NCI-H187 (cell line): ENCODE measurements at regions not wholly inside any gene's neighbourhood (a gene's known extent, or its start where the extent isn't known, plus 50 kb on each side); places are given as distances from the start of the nearest gene placed in this dataset.
"Not testable (repeated sequence)": the region's sequence is repeated elsewhere in the genome, so short reads cannot be mapped to it uniquely, and the experiment has no call there.

Source experiments
- DNase-seq, 2 experiments: peaks; one replicate each; lab custom pipeline; 2025; lab: John Stamatoyannopoulos, UW

DNA sequence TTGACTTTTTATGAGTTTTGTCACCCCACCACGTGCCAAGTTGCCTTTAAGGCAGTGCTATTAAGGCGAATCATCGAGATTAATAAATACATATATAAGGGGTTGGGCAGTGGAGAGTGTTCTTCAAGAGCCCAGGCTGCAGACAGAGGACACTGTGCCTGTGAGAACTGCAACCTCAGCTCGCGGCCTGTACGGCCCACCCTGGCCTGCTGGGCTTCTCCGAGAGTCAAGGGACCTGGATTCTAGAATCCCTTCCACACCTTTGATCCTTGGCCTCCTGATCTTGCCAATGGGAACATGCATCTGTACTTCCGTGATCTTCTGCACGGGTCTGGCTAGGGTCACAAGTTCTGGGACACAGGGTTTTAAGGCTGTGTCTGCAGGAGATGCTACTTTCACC, 54.5 kb downstream of the IRX5 start:
- no peak for DNase-seq

- DNase-seq, result no peak
Measured at GRCh38 chr16:54985668-54986067, 55.0 kb downstream of the IRX5 start.

DNA sequence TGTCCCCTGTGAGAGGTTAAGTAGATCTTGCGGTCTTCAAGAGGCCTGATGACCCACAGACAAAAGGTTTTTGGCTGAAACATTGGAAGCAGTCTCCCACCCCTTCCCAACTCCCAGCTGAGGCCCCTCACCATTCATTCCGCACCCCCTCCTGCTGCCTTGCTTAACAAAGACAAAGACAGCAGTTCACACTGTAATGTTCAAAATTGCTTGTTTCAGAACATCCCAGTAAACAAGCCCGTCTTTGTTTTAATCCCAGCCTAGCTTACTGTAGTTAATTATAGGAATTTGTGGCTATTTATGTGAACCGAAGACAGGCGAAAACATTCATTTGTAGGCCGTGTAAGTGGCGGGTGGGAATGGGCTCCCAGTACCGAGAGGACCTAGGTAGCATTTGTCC, 55.7 kb downstream of the IRX5 start:
- DNase-seq, result no peak

- DNase-seq, result no peak
Measured at GRCh38 chr16:54987081-54987480, 56.4 kb downstream of the IRX5 start.

GRCh38 chr16:54991525-54991924, 60.9 kb downstream of the IRX5 start:
- DNase-seq, result no peak

DNA sequence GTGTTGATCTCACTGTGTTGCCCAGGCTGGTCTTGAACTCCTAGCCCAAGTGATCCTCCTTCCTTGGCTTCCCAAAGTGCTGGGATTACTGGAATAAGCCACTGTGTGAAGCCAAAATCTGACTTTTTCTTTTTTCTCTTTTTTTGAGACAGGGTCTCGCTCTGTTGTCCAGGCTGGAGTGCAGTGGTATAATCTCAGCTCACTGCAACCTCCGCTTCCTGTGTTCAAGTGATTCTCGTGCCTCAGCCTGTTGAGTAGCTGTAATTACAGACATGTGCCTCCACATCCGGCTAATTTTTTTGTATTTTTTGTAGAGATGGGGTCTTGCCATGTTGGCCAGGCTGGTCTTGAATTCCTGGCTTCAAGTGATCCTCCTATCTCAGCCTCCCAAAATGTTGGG, 61.3 kb downstream of the IRX5 start:
- not testable (repeated sequence) for DNase-seq

- no peak for DNase-seq
Measured at GRCh38 chr16:54993106-54993895, 62.6 kb downstream of the IRX5 start.

DNA sequence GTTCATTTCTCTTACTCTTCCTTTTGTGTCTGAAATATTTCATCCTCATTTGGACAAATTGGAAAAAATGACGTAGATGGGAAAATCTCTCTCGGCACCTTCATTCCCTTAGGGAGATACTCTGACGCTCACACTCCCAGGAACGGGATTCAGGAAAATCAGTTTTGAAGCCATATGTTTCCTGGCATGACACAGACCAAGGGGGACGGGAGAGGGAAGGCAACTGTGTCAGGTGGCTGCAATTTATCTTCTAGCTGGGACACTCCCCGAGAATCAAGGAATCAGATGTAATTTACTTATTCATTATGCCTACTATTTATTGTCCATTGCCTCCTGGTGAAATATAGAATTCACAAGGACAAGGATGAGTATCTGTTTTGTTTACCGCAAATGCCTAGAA, 65.5 kb downstream of the IRX5 start:
- DNase-seq, result no peak

GRCh38 chr16:54998834-54999233, 68.2 kb downstream of the IRX5 start:
- no peak for DNase-seq

DNA sequence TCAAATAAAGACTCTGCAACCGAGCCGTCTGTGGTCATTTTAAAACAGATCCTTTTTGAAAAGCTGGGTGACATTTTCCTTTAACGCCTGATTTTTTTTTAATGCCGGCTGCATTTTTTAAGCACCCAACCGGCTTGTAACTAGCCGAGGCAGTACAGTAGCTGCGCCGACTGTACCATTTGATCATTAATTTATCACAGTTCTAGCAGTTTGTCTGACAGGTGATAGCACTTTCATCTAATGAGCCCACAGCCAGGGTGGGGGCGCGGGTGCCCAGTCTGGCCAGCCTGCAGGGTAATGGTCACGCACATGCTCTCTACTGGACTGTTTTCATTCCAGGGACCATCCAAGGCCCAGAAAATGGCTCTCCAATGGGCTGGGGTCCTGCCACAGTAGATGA, 68.8 kb downstream of the IRX5 start:
- no peak for DNase-seq

DNA sequence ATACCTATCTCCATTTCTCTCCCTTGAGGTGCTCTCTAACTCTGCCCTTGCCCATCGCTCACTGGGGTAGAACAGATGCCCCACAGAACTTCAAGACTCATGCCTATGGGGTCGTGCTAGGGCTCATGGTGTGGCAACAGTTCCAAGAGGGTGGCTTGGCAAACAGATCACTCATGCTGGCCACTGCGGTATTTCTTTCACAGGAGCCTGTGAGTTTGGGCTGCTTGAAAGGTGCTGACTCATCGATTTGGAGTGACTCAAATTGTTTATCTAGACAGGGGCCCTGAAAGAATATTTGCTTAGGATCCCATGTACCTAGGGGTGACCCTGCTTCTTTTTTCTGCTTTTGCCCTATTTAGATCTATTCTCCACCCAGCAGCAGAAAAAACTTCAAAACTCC, 69.9 kb downstream of the IRX5 start:
- no peak for DNase-seq

GRCh38 chr16:55001931-55002330, 71.3 kb downstream of the IRX5 start:
- DNase-seq, result no peak

GRCh38 chr16:55002419-55002818, 71.8 kb downstream of the IRX5 start:
- no peak for DNase-seq

DNA sequence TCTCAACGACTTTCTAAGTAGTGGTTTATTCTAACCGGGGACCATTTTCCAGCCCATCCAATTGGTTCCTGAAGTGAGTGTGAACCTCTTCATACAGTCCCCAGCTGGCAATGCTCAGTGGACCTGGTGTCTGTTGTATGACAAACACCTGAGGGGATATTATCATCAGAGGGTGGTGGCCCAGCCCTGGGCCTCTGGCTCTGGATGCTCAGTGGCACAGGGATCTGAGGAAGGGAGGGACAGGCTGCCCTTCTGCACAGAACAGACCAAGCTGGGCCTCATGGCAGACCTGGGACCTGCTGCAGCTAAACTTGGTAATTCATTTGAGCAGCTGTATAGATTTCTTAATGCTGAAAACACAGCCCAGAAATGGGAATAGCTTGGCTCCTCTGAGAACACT, 72.6 kb downstream of the IRX5 start:
- DNase-seq, result no peak

DNA sequence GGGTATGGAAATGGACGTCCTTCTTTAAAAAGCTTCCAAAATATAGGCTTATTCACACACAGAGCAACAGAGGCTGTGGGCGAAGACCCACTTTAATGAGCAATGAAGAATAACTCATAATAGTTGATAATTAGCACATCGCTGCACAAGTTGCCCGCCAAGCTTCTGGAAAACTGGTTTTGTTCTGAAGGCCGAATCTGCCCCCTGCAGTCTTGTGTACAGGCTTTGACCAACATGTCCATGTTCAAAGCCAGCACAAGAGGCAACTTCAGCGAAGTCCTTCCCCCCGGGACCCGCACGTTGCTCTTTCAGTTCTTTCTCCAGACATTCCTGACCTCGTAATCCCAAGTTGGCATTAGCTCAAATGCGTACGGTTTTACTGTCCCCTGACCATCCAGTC, 73.3 kb downstream of the IRX5 start:
- no peak for DNase-seq

- no peak for DNase-seq
Measured at GRCh38 chr16:55007504-55007903, 76.8 kb downstream of the IRX5 start.

DNA sequence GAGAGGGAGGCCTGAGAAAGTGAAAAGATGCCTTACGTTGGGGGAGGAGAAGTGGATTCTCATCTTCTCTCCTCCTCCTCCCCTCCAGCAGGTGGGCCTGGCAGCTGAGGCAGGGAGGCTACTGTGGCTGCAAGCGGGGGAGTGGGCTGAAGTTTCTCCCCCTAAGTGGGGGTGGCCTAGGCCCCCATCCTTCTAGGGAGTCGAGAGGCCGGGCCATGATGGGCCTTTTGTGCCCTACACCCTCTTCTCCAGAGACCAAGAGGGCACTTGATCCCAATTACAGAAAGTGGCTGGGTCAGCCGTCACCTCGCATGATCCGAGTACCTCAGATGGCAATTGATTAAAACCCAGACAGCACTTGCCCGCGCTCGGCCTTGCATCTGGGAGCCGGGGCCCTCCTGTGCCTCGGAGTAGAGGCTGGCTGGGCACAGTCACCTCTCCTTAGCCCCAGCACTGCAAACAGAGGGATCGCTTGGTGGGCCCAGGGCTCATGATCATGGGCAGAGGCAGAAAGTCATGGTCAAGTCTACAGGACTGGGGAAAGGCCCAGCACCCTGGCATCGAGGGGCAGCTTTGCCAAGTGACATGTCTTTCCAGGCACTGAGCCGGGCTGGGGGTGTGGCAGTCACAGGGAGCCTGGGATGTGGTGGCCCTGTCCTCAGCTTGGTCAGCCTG, 78.3 kb downstream of the IRX5 start:
- DNase-seq, result no peak

DNA sequence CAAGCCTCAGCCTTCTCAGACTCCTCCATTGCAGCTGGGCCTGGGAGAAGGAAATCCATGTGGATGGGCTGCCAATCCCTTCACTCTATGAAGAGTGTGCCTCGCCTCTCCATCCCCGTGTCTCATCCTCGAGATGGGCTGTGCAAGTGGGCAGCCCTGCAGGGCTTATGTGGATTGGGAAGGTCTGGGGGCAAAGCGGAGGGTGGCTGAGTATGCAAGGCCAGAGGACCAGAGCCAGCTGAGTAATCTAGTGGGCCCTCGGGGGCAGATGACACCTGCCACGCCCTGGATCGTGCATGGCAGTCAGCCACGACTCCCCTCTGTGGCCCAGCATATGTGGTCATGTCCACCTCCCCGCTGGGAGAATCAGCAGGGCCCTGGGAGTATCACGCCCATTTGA, 78.9 kb downstream of the IRX5 start:
- no peak for DNase-seq

DNA sequence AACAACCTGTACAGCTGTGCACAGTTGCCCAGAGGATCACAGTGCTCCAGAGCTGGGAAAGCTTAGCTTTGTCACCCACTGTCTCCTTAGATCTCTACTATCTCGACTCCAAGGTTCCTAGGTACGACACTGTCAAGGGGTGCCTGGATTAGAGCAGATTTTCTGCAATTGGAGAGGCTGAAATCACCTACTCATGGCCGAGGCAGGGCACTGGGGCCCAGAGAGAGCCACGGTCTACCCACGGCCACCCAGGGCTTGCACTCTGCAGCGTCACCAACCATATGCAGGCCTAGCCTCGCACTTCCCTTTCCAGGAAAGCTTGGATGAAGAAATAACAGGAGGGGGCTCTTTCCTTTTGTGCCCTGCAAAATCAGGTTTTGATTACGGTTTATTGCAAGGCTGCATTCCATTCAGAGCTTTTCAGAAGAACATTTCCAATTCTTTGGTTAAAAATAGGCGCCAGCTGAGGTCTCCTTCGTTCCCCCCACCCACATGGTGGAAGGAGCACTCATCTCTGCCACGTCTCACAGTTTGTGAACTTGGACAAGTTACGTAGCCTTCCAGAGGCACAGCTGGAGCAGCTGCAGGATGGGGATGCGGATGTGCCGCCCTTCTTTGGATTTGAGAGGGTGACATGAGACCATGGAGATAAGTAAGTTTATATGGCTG, 80.0 kb downstream of the IRX5 start:
- DNase-seq, result no peak

GRCh38 chr16:55012362-55012761, 81.7 kb downstream of the IRX5 start:
- DNase-seq, result no peak

DNA sequence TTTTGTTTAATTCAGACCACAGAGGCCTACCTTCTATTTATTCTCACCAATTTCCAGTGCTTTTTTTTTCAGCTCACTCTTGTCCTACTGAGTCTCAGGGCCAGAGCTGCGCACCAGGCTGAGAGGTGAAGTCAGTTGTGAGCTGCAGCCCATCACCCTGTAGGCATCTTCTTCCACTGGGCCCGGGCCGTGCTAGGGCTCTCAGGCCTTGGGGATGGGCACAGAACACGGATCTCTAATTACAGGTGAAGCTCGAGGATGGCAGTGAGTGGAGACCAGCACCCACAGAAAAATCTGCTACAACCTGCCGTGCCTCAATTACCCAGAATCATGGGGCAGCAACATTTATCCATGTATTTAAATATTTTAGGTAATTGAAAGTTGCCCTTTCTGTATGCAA, 82.1 kb downstream of the IRX5 start:
- DNase-seq, result no peak

DNA sequence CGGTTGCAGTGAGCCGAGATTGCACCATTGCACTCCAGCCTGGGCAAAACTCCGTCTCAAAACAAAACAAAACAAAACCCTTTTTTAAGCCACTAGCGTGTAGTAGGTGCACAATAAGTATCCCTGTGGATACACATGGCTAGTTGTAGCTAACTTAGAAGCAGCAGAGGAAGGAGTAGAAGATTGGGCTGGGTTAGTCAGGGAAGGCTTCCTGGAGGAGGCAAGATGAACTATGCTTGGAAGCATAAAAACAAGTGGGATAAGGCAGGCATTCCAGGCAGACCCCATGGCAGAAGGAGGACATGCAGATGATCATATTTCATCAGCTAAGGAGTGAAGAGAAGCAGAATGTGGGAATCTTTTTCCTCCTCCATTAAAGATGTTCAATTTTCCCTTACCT, 83.4 kb downstream of the IRX5 start:
- no peak for DNase-seq

DNA sequence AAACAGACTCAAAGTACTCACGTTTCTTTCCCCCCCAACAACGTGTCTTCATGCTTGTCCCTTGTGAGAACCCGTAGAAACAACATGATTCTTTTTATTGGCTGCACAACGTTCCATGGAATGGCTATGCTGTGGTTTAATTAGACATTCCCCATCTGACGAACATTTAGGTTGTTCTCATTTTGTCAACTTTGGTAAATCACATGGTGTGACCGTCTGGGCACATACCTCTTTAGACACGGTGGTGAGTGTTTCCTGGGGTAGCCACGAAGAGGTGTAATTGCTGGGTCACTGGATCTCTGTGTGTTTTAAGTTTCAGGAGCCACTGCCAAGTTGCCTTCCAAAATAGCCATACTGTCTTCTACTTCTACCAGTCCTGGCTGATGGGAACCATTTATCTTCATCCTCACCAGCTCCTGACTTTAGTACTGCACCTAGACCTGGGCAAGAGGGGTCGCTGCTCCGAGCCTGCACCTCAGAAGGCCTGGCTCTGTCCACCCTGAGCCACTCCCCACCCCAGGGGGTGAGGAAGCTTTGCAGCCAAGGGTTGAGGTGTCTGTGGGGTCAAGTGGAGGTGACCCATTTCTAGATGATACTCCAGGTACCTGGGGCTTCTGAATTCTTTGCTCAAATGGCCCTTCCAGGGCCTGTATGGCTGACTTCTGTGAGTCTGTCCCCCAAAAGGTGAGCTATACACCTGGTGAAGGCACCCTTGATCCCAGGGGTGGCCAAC, 84.7 kb downstream of the IRX5 start:
- no peak for DNase-seq
